Tibial artery (tissue), 4 donors: ENCODE measurements at regions not wholly inside any gene's neighbourhood (a gene's known extent, or its start where the extent isn't known, plus 50 kb on each side); places are given as distances from the start of the nearest gene placed in this dataset.

Source experiments
- DNase-seq, 2 donors: peaks; one replicate each; pipeline ENCODE4 v3.0.0-alpha.2; 2019
- H3K27ac ChIP-seq, 2 donors: fragments of 200-600 bp; sonication (generic) in 1 of 2; 1 replicate in 1 of 2; 2 replicates in 1 of 2; pipeline ENCODE4 v1.5.1; 2018 to 2019; ENCODE audit warnings: mild to moderate bottlenecking in 1 of 2
- H3K27me3 ChIP-seq, 2 donors: fragments of 200-600 bp; sonication (generic) in 1 of 2; one replicate each; pipeline versions ENCODE4 v1.5.1 to v1.6.0; 2016 to 2019
- H3K36me3 ChIP-seq, 3 donors: fragments of 200-600 bp; sonication (generic) in 2 of 3; one replicate each; pipeline ENCODE4 v1.5.1; 2016 to 2019; ENCODE audit warnings: mild to moderate bottlenecking in 2 of 3
- H3K4me1 ChIP-seq, 4 donors: fragments of 200-600 bp; sonication (generic) in 2 of 4; 1 replicate in 3 of 4; 2 replicates in 1 of 4; pipeline ENCODE4 v1.5.1; 2016 to 2019
- H3K4me3 ChIP-seq, 2 donors: fragments of 200-600 bp; sonication (generic) in 1 of 2; 1 replicate in 1 of 2; 2 replicates in 1 of 2; pipeline ENCODE4 v1.5.1; 2018 to 2019; ENCODE audit warnings: mild to moderate bottlenecking in 2 of 2
- H3K9me3 ChIP-seq, 3 donors: fragments of 200-600 bp; sonication (generic) in 1 of 3; one replicate each; pipeline ENCODE4 v1.5.1; 2016 to 2019
- intact Hi-C: fragments of 100-400 bp; cut with DNase I; formaldehyde crosslinking; loops from one replicate; pipeline ENCODE4 v1.15.0; 2023; ENCODE audit warnings: low total_unique reads
- TF ChIP-seq, protein P1 (sequence below), 2 experiments: fragments of 200-600 bp in 1 of 2; fragments of 450-650 bp in 1 of 2; IDR thresholded peaks; one replicate each; pipeline ENCODE4 v1.5.1; 2017 to 2019; ENCODE audit warnings: antibody characterized with exemption in 2 of 2, mild to moderate bottlenecking in 1 of 2, moderate library complexity in 1 of 2

- H3K27me3 ChIP-seq: no peaks in the 10 kb centered on the region
These were observed 105.8 kb upstream of the GSE1 start for GRCh38 chr16:85507342-85507741.

GRCh38 chr16:85508388-85508787, 104.7 kb upstream of the GSE1 start:
- no peak overlapping the region for H3K4me3 ChIP-seq
- no peaks in the 10 kb centered on the region for H3K9me3 ChIP-seq
- no peaks in the 10 kb centered on the region for H3K36me3 ChIP-seq
- TF ChIP-seq, protein P1, sequence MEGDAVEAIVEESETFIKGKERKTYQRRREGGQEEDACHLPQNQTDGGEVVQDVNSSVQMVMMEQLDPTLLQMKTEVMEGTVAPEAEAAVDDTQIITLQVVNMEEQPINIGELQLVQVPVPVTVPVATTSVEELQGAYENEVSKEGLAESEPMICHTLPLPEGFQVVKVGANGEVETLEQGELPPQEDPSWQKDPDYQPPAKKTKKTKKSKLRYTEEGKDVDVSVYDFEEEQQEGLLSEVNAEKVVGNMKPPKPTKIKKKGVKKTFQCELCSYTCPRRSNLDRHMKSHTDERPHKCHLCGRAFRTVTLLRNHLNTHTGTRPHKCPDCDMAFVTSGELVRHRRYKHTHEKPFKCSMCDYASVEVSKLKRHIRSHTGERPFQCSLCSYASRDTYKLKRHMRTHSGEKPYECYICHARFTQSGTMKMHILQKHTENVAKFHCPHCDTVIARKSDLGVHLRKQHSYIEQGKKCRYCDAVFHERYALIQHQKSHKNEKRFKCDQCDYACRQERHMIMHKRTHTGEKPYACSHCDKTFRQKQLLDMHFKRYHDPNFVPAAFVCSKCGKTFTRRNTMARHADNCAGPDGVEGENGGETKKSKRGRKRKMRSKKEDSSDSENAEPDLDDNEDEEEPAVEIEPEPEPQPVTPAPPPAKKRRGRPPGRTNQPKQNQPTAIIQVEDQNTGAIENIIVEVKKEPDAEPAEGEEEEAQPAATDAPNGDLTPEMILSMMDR (IDR thresholded peaks at IDR 0.05): no peak
- no peak overlapping the region for H3K27ac ChIP-seq
- no peak for DNase-seq
- peaks cover 0 to 8% (median 3%) of the 10 kb centered on the region in 4 donors for H3K4me1 ChIP-seq
- no peaks in the 10 kb centered on the region for H3K27me3 ChIP-seq
- intact Hi-C loops: no loop called here

More at GRCh38 chr16:85507342-85507741, 105.8 kb upstream of the GSE1 start:
- H3K4me3 ChIP-seq: no peak overlapping the region
- H3K9me3 ChIP-seq: no peaks in the 10 kb centered on the region
- H3K4me1 ChIP-seq: no peaks in the 10 kb centered on the region
- H3K27ac ChIP-seq: no peak overlapping the region
- TF ChIP-seq, protein P1 (IDR thresholded peaks at IDR 0.05): no peak
- DNase-seq: no peak
- intact Hi-C loops: no loop called here
- no peaks in the 10 kb centered on the region for H3K36me3 ChIP-seq

GRCh38 chr16:85508993-85509392, 104.1 kb upstream of the GSE1 start:
- no peaks in the 10 kb centered on the region for H3K36me3 ChIP-seq
- no peaks in the 10 kb centered on the region for H3K9me3 ChIP-seq

GRCh38 chr16:85510041-85510659, 103.0 kb upstream of the GSE1 start:
- H3K9me3 ChIP-seq: no peaks in the 10 kb centered on the region
- no peak overlapping the region for H3K4me3 ChIP-seq
- no peaks in the 10 kb centered on the region for H3K27me3 ChIP-seq
- H3K27ac ChIP-seq: no peak overlapping the region
- DNase-seq: no peak
- no peaks in the 10 kb centered on the region for H3K36me3 ChIP-seq
- TF ChIP-seq, protein P1 (IDR thresholded peaks at IDR 0.05): no peak
- intact Hi-C loops: no loop called here
- H3K4me1 ChIP-seq: peaks cover 1 to 26% (median 21%) of the 10 kb centered on the region in 4 donors

More at GRCh38 chr16:85508993-85509392, 104.1 kb upstream of the GSE1 start:
- no peak for DNase-seq
- peaks cover 0 to 14% (median 9%) of the 10 kb centered on the region in 4 donors for H3K4me1 ChIP-seq
- no peak overlapping the region for H3K4me3 ChIP-seq
- H3K27me3 ChIP-seq: no peaks in the 10 kb centered on the region
- TF ChIP-seq, protein P1 (IDR thresholded peaks at IDR 0.05): no peak
- intact Hi-C loops: no loop called here
- no peak overlapping the region for H3K27ac ChIP-seq

- Histone ChIP-seq H3K4me3 (no peak overlapping the region), H3K4me1 (peaks cover 7 to 36% (median 30%) of the 10 kb centered on the region in 4 donors), H3K27me3 (no peaks in the 10 kb centered on the region), H3K27ac (no peak overlapping the region), H3K36me3 (no peaks in the 10 kb centered on the region), H3K9me3 (no peaks in the 10 kb centered on the region)
- no peak for DNase-seq
- TF ChIP-seq, protein P1 (IDR thresholded peaks at IDR 0.05): no peak
- intact Hi-C loops: no loop called here
These were observed 100.9 kb upstream of the GSE1 start for GRCh38 chr16:85511938-85512807.
